Gastroesophageal sphincter (tissue), 4 donors: ENCODE measurements at regions not wholly inside any gene's neighbourhood (a gene's known extent, or its start where the extent isn't known, plus 50 kb on each side); places are given as distances from the start of the nearest gene placed in this dataset.

Experiments
- ATAC-seq: fragments of 150-250 bp; one replicate; pipeline ENCODE4 v1.9.1; 2016; ENCODE audit warnings: mild to moderate bottlenecking, moderate library complexity
- H3K27ac ChIP-seq, 4 donors: fragments of 200-600 bp; sonication (generic) in 3 of 4; 1 replicate in 3 of 4; 2 replicates in 1 of 4; pipeline ENCODE4 v1.5.1; 2016 to 2019
- H3K27me3 ChIP-seq: fragments of 200-600 bp; sonication (generic); one replicate; pipeline ENCODE4 v1.5.1; 2019
- H3K36me3 ChIP-seq, 2 donors: fragments of 200-600 bp; sonication (generic); one replicate each; pipeline ENCODE4 v1.5.1; 2019; ENCODE audit warnings: control low read depth in 1 of 2
- H3K4me1 ChIP-seq, 3 donors: fragments of 200-600 bp; sonication (generic); 1 replicate in 2 of 3; 2 replicates in 1 of 3; pipeline ENCODE4 v1.5.1; 2016 to 2019; ENCODE audit warnings: control low read depth in 2 of 3
- H3K4me3 ChIP-seq, 2 donors: fragments of 200-600 bp; sonication (generic); one replicate each; pipeline ENCODE4 v1.5.1; 2019; ENCODE audit warnings: mild to moderate bottlenecking in 1 of 2, moderate library complexity in 1 of 2
- H3K9me3 ChIP-seq, 3 donors: fragments of 200-600 bp; sonication (generic); one replicate each; pipeline ENCODE4 v1.5.1; 2017 to 2019; ENCODE audit warnings: control low read depth in 2 of 3
- EP300 ChIP-seq: sonication (generic); formaldehyde crosslinking; IDR thresholded peaks from one replicate; pipeline ENCODE4 v1.6.1; 2017; ENCODE audit warnings: antibody characterized with exemption, mild to moderate bottlenecking
- POLR2A ChIP-seq, 2 donors: fragments of 450-650 bp; IDR thresholded peaks; one replicate each; pipeline ENCODE4 v1.6.1; 2017; ENCODE audit warnings: antibody characterized with exemption in 2 of 2, mild to moderate bottlenecking in 2 of 2, moderate library complexity in 1 of 2
- POLR2AphosphoS5 ChIP-seq: sonication (generic); formaldehyde crosslinking; IDR thresholded peaks from one replicate; pipeline ENCODE4 v1.6.1; 2017; ENCODE audit warnings: antibody characterized with exemption
- WGBS, 2 donors: methylation state at CpG; one replicate each; pipeline ENCODE4 v1.1.5; 2018; ENCODE audit warnings: low coverage in 1 of 2; 5-methylcytosine and 5-hydroxymethylcytosine counted together
- TF ChIP-seq, protein P1 (sequence below), 4 experiments: fragments of 200-600 bp in 2 of 4; fragments of 450-650 bp in 2 of 4; sonication (generic) in 1 of 4; IDR thresholded peaks; one replicate each; pipeline ENCODE4 v1.5.1; 2017 to 2019; ENCODE audit warnings: antibody characterized with exemption in 4 of 4, mild to moderate bottlenecking in 2 of 4, moderate library complexity in 2 of 4

DNA sequence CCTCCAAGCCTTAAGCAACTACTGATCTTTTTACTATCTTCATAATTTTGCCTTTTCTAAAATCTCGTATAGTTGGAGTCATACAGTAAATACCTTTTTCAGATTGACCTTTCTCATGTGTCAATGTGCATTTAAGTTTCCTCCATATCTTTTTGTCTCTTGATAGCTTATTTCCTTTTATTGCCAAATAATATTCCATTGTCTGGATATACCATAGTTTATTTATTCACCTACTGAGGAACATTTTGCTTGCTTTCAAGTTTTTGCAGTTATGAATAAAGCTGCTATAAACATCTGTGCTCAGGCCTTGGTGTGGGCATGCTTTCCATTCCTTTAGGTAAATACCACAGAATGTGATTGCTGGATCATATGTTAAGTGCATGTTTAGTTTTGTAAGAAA, 161.2 kb upstream of the GNAI1 start:
- no peak for ATAC-seq
- Histone ChIP-seq H3K27ac (no peak overlapping the region), H3K4me1 (no peaks in the 10 kb centered on the region), H3K4me3 (no peak overlapping the region), H3K27me3 (no peaks in the 10 kb centered on the region), H3K36me3 (no peaks in the 10 kb centered on the region), H3K9me3 (no peaks in the 10 kb centered on the region)
- 78% methylated on average over 1 of the region's 1 CpG; no CpG with 5 or more reads in 1 of the 2 donors for WGBS, 2 donors
- TF ChIP-seq EP300: no peak
- TF ChIP-seq, protein P1, sequence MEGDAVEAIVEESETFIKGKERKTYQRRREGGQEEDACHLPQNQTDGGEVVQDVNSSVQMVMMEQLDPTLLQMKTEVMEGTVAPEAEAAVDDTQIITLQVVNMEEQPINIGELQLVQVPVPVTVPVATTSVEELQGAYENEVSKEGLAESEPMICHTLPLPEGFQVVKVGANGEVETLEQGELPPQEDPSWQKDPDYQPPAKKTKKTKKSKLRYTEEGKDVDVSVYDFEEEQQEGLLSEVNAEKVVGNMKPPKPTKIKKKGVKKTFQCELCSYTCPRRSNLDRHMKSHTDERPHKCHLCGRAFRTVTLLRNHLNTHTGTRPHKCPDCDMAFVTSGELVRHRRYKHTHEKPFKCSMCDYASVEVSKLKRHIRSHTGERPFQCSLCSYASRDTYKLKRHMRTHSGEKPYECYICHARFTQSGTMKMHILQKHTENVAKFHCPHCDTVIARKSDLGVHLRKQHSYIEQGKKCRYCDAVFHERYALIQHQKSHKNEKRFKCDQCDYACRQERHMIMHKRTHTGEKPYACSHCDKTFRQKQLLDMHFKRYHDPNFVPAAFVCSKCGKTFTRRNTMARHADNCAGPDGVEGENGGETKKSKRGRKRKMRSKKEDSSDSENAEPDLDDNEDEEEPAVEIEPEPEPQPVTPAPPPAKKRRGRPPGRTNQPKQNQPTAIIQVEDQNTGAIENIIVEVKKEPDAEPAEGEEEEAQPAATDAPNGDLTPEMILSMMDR (IDR thresholded peaks at IDR 0.05): no peak
- no peak for TF ChIP-seq POLR2A (IDR thresholded peaks at IDR 0.05)
- TF ChIP-seq POLR2AphosphoS5: no peak

DNA sequence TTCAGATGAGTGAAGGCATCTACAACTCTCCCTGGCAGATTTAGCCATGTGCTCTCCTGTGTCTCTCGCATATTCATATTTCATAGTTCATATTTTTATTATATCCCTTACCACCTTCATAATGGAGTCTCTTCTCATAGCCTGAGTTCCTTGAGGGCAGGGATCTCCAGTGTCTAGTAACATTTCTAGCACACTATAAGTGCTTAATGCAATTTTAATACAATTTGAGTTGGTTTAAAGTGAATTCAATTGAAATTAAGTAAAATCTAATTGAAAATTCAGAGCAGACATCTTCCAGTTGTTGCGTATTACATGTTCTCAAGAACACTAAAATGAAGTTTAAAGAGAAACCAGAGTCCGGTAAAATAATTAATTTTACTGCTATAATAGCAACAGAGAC, 163.6 kb upstream of the GNAI1 start:
- ATAC-seq: no peak
- no peaks in the 10 kb centered on the region for H3K9me3 ChIP-seq
- no peaks in the 10 kb centered on the region for H3K4me1 ChIP-seq
- H3K4me3 ChIP-seq: no peak overlapping the region
- TF ChIP-seq POLR2A (IDR thresholded peaks at IDR 0.05) (no peak), POLR2AphosphoS5 (no peak), EP300 (no peak)
- TF ChIP-seq, protein P1 (IDR thresholded peaks at IDR 0.05): no peak
- no peaks in the 10 kb centered on the region for H3K27me3 ChIP-seq
- no peaks in the 10 kb centered on the region for H3K36me3 ChIP-seq
- no peak overlapping the region for H3K27ac ChIP-seq
- WGBS, 2 donors: 74 to 83% methylated on average over 2 to 3 of the region's 3 CpGs

DNA sequence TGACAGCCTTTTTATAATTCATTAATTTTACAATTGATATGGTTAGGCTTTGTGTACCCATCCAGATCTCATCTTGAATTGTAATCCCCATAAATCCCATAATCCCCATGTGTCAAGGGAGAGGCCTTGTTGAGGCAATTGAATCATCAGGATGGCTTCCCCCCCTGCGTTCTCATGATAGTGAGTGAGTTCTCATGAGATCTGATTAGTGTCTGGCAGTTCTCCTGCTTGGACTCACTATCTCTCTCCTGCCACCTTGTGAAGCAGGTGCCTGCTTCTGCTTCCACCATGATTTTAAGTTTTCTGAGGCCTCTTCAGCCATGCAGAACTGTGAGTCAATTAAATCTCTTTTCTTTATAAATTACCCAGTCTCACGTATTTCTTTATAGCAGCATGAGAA, 165.7 kb upstream of the GNAI1 start:
- H3K36me3 ChIP-seq: no peaks in the 10 kb centered on the region
- TF ChIP-seq POLR2AphosphoS5 (no peak), POLR2A (IDR thresholded peaks at IDR 0.05) (no peak), EP300 (no peak)
- TF ChIP-seq, protein P1 (IDR thresholded peaks at IDR 0.05): no peak

DNA sequence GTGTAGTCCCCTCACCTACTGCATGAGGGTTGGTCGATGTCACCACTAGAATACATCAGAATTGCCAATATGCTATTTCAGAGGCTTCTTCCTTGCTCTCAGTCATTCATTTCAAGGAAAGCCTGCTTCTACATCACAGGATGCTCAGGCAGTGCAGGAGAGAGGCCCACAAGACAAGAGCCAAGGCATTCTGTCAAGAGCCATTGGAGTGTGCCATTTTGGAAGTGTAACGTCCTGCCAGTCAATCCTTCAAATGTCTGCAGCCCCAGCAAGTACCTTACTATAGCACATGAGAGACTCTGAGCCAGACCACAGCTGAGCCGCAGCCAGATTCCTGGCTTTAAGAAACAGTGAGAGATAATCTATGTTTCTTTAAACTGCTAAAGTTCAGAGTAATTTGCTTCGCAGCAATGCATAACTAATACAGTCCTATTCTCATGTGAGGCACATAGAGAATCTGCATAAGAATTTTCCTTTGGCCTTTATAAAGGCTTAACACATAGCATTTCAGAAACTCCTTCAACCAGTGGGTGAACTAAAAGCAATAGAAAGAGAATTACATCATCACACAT, 166.5 kb upstream of the GNAI1 start:
- no peaks in the 10 kb centered on the region for H3K27me3 ChIP-seq
- H3K36me3 ChIP-seq: no peaks in the 10 kb centered on the region
- TF ChIP-seq POLR2AphosphoS5: no peak
- TF ChIP-seq, protein P1 (IDR thresholded peaks at IDR 0.05): no peak
- TF ChIP-seq POLR2A (IDR thresholded peaks at IDR 0.05): no peak
- TF ChIP-seq EP300: no peak
- WGBS, 2 donors: 71 to 100% methylated on average over 1 to 3 of the region's 4 CpGs
- no peak overlapping the region for H3K4me3 ChIP-seq
- no peak overlapping the region for H3K27ac ChIP-seq
- no peak for ATAC-seq
- H3K4me1 ChIP-seq: no peaks in the 10 kb centered on the region
- H3K9me3 ChIP-seq: no peaks in the 10 kb centered on the region

More for the DNA sequence above, 165.7 kb upstream of the GNAI1 start:
- ATAC-seq: no peak
- H3K9me3 ChIP-seq: no peaks in the 10 kb centered on the region
- H3K27ac ChIP-seq: no peak overlapping the region
- no peak overlapping the region for H3K4me3 ChIP-seq
- WGBS, 2 donors: 80 to 83% methylated on average over 2 of the region's 2 CpGs
- H3K27me3 ChIP-seq: no peaks in the 10 kb centered on the region
- H3K4me1 ChIP-seq: no peaks in the 10 kb centered on the region

GRCh38 chr7:79965946-79966345, 168.7 kb upstream of the GNAI1 start:
- Histone ChIP-seq H3K9me3 (no peaks in the 10 kb centered on the region), H3K4me1 (no peaks in the 10 kb centered on the region), H3K36me3 (no peaks in the 10 kb centered on the region), H3K27ac (no peak overlapping the region), H3K27me3 (no peaks in the 10 kb centered on the region), H3K4me3 (no peak overlapping the region)
- 90 to 100% methylated on average over 2 to 4 of the region's 4 CpGs for WGBS, 2 donors
- TF ChIP-seq, protein P1 (IDR thresholded peaks at IDR 0.05): no peak
- TF ChIP-seq POLR2A (IDR thresholded peaks at IDR 0.05): no peak
- no peak for TF ChIP-seq POLR2AphosphoS5
- TF ChIP-seq EP300: no peak
- no peak for ATAC-seq
